ENCODE measurements at regions not wholly inside any gene's neighbourhood (a gene's known extent, or its start where the extent isn't known, plus 50 kb on each side); places are given as distances from the start of the nearest gene placed in this dataset.
"Not testable (repeated sequence)": the region's sequence is repeated elsewhere in the genome, so short reads cannot be mapped to it uniquely, and the experiment has no call there.

GRCh38 chr3:27629366-27629765, 92.8 kb downstream of the EOMES start:
- no peak for DNase-seq

GRCh38 chr3:27628026-27628750, 93.9 kb downstream of the EOMES start:
- DNase-seq, result no peak

- DNase-seq, result no peak
These were observed 95.5 kb downstream of the EOMES start for GRCh38 chr3:27626596-27627118.

GRCh38 chr3:27625864-27626263, 96.3 kb downstream of the EOMES start:
- no peak for DNase-seq

GRCh38 chr3:27623085-27623753, 98.9 kb downstream of the EOMES start:
- DNase-seq, result peak; percentile 16

- no peak for DNase-seq
These were observed 104.6 kb downstream of the EOMES start for GRCh38 chr3:27617552-27617951.

- DNase-seq, result no peak
These were observed 106.1 kb downstream of the EOMES start for GRCh38 chr3:27616031-27616430.

GRCh38 chr3:27615555-27615954, 106.6 kb downstream of the EOMES start:
- no peak for DNase-seq

GRCh38 chr3:27614592-27614991, 107.5 kb downstream of the EOMES start:
- no peak for DNase-seq

GRCh38 chr3:27613846-27614500, 108.2 kb downstream of the EOMES start:
- DNase-seq, result no peak

- no peak for DNase-seq
These were observed 111.2 kb downstream of the EOMES start for GRCh38 chr3:27610800-27611525.

- no peak for DNase-seq
These were observed 114.8 kb downstream of the EOMES start for GRCh38 chr3:27607370-27607769.

GRCh38 chr3:27606537-27606936, 115.6 kb downstream of the EOMES start:
- DNase-seq, result no peak

GRCh38 chr3:27601311-27601710, 117.1 kb upstream of the SLC4A7 start:
- DNase-seq, result not testable (repeated sequence)

GRCh38 chr3:27599741-27600140, 115.6 kb upstream of the SLC4A7 start:
- not testable (repeated sequence) for DNase-seq

GRCh38 chr3:27596921-27597320, 112.7 kb upstream of the SLC4A7 start:
- no peak for DNase-seq

GRCh38 chr3:27596334-27596841, 112.2 kb upstream of the SLC4A7 start:
- peak; percentile 22 for DNase-seq

GRCh38 chr3:27594096-27594690, 110.0 kb upstream of the SLC4A7 start:
- DNase-seq, result no peak

- no peak for DNase-seq
These were observed 109.0 kb upstream of the SLC4A7 start for GRCh38 chr3:27593173-27593572.

- DNase-seq, result peak; percentile 6
These were observed 107.4 kb upstream of the SLC4A7 start for GRCh38 chr3:27591312-27592210.

All from right kidney (tissue), 1 donor.